CD4-positive, alpha-beta T cell treated with Interferon gamma for 1 hour (primary cell): ENCODE measurements at regions not wholly inside any gene's neighbourhood (a gene's known extent, or its start where the extent isn't known, plus 50 kb on each side); places are given as distances from the start of the nearest gene placed in this dataset.

ENCODE experiments used
- DNase-seq: peaks from one replicate; pipeline ENCODE4 v3.0.0-alpha.2; 2020

DNA sequence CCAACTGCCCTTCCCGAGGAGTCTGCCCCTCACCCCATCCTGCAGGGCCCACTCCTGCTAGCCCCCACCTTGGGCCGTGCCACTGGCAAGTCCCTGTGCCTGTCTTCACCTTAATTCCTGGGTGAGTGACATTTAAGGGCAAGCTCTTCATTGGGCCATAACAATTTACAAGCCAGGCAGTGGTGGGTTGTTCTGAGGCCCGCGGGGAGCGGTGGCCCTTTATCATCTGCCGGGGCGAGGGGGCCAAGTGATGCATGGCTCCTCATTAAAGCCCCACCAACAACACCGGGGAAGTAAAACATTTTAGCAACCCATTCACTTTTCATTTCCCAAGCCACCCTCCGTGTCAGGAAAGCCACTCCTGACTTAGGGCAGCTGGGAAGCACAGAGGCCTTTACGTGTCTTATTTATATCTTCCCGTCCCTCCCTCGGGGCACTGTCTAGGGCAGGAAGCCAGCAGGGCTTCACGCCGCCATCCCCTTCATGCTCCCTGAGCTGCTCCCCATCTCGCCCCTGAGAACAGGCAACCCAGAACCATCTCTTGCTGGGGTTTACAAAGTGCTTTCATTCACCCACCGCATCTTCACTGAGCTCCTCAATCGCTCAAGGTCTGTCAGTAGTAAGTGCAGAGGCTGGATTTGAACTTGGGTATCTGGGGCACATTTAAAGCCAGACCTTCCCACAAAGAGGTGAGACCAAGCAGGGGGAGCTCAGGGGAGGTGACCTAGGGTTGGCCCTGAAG, 55.5 kb upstream of the CCDC167 start:
- DNase-seq = no peak

DNA sequence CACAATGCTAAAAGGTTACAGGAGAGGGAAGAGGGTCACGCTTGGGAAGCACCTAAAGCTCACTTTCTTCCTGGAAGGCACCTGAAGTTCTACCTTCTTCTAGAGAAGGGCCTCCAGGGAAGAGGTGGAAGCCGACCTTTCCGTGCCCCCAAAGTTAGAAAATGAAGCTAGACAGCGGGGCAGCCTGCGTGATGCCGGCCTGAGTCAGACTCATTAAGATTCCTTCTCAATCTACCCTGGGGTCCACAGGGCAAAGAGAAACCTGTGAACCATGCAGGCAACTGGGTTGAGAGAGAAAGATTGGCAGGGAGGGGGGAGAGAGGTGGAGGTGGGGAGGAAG, 54.8 kb upstream of the CCDC167 start:
- DNase-seq = no peak

DNA sequence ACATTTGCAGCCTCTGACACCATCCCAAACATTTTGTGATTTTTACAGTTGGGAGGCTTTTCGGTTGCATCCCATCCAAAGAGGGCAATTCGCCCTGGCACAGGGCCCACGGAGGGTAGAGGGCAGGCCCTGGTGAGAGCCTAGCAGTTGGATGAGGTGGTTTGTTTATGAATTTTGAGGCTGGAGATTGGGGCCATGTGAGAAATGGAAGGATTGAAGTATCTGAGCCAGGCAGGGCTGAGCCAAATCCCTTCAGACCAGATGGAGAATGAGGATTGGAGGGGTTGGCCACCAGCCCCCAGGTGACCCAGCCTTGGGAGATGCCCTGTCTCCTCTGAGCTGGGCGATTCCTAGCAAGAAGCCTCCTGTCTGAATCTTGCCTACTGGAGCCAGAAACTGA, 52.6 kb upstream of the CCDC167 start:
- DNase-seq = no peak

DNA sequence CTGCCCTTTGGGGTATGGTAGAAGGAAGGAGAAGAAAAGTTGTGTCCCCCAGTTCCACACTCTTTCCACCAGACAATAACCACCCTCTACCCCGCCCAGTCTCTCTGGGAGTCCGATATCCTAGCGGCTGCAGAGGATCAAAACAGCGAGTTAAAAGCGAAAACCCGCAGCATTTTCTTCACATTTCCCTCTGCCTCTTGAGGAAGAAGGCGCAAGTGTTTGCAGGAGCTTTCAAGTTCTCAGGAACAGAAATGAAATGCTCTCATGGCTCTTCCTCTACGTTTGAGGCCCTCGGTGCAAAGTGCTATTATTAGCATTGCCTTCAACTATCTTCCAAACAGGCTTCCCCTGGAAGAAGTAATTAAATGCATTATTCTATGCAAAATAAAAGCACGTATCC, 52.2 kb upstream of the CCDC167 start:
- no peak for DNase-seq

DNA sequence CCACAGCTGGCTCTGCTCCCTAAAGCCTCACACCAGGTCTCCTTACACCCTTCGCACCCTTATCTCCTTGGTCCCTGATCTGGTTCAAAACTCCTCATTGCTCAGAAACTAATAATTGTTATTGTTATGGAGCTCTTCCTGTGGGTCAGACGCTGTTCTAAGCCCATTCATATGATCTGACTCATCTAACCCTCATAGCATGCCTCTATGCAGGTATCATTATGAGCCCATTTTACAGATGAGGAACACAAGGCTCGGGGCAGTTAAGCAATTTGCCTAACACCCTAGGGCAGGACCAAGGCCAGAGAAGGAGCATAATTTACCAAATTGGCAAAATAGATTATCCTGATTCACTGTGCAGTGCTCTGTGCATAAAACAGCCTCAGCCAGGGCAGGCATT, 51.8 kb upstream of the CCDC167 start:
- no peak for DNase-seq

DNA sequence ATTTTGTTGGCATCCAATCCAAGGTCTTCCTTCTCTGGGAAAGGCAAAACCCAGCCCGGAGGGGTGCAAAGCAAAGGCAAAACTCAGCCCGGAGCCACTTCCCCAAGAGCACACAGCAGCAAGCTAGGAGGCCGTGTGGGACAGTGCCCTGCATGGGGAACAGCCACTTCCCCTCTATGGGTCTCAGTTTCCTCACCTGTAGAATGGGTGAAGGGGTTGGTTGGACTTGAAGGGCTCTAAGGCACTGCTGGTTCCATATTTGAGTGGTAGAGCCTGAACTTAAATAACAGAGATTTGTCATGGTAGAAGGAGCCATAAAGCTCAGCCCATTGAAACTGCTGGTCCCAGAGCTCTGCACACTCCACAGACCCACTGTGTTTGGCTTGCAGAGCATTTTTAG, 51.3 kb upstream of the CCDC167 start:
- no peak for DNase-seq

DNA sequence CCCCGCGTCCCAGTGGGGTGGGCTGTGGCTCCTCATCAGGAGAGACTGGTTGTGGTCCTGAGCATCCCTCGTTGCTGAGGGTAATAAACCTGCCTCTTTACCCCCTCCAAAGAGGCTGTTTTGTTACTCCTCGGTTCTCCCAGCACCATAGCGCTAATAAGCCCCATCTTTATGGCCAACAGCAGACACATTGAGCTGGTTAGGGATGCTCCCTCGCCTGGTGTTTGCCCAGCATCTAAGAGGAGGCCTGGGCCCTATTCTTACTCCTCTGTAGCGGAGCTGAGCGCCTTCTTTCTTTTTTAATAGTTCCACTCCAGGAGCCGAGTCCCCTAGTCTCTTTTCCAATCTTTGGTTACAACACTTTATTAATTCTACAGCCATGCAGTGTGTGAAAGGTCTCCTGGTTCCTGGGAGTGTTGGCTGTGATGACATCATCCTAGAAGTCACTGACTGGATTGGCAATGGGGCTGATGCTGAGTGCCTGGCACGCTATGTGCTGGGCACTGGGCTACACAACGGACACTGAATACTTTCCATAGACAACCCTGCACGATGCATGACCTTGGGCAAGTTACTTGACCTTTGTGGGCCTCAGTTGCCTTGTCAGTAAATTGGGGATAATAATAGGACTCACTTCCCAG, 50.6 kb upstream of the CCDC167 start:
- no peak for DNase-seq

DNA sequence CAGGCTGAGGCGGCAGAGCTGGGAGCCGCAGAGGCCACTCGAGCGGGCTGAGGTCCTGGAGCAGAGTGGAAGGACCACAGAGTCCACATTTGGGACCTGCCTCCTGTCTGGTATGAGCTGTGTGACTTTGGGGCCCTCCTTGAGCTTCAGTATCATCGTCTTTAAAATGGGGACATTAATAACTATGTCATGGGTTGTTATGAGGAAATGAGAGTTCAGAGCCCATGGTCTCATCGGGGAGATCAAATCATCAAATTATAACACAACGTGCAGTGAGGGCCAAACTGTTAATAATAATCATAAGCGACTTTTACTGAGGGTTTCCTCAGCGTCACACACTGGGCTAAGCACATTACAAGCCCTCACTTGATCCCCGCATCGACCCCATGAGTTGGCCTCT, 49.9 kb upstream of the CCDC167 start:
- DNase-seq = no peak
